ENCODE measurements at regions not wholly inside any gene's neighbourhood (a gene's known extent, or its start where the extent isn't known, plus 50 kb on each side); places are given as distances from the start of the nearest gene placed in this dataset.

DNA sequence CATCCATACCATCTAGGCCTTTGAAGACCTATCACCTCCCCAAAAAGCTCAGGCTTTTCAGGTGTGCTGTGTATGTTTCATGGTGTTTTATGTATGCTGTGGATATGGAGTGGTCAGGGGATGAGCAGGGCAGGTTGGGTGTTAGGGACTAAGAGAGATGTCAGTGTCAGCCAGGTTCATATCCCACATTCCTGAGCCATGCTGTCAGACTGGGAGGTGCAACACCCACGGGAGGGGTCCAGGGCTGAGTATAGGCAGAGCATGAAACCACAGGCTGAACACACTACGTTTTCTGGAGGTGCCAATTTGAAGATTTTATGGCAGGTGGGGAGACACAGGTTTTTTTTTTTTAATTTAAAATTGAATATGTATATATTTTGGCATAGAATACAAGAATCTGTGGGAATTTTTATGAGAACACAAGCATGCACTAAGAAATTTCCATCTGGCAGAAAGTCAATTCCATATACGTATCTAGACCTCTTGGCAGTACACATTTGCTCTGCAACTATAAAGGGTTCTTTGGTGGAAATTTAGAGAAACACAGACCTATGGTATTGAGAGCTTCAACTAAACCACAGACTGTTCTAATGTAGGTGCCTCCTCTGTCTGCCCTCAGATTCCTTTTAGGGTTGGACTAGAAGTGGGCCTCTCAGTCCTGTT is 101.9 kb upstream of the RNU6-1 start:
- TF ChIP-seq, protein P1, sequence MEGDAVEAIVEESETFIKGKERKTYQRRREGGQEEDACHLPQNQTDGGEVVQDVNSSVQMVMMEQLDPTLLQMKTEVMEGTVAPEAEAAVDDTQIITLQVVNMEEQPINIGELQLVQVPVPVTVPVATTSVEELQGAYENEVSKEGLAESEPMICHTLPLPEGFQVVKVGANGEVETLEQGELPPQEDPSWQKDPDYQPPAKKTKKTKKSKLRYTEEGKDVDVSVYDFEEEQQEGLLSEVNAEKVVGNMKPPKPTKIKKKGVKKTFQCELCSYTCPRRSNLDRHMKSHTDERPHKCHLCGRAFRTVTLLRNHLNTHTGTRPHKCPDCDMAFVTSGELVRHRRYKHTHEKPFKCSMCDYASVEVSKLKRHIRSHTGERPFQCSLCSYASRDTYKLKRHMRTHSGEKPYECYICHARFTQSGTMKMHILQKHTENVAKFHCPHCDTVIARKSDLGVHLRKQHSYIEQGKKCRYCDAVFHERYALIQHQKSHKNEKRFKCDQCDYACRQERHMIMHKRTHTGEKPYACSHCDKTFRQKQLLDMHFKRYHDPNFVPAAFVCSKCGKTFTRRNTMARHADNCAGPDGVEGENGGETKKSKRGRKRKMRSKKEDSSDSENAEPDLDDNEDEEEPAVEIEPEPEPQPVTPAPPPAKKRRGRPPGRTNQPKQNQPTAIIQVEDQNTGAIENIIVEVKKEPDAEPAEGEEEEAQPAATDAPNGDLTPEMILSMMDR (IDR thresholded peaks at IDR 0.05) = no peak
- TF ChIP-seq ZFX (IDR thresholded peaks at IDR 0.05; ENCODE audit: borderline replicate concordance) = no peak

Measured in 22Rv1 (cell line).